ENCODE measurements at regions not wholly inside any gene's neighbourhood (a gene's known extent, or its start where the extent isn't known, plus 50 kb on each side); places are given as distances from the start of the nearest gene placed in this dataset.

- no peaks in the 10 kb centered on the region; the same call in 1 of the 2 replicates for H3K9me1 ChIP-seq (ENCODE audit: insufficient read depth, low read length)
- no TSS peak for BruUV-seq (replicated peaks)
- H2AK9ac ChIP-seq (replicated peaks; ENCODE audit: low read depth, low read length, poor library complexity), result no peak overlapping the region
- H2AFZ ChIP-seq (replicated peaks; ENCODE audit: low read length, poor library complexity), result no peak overlapping the region
- no peak overlapping the region for H2BK15ac ChIP-seq (ENCODE audit: low read depth, low read length)
- no peak for TF ChIP-seq CEBPB (IDR thresholded peaks at IDR 0.05; ENCODE audit: low read depth, low read length)
- no peak overlapping the region for H3K4me3 ChIP-seq (ENCODE audit: insufficient read depth, low read depth, low read length)
- H3K9ac ChIP-seq (ENCODE audit: low read depth, low read length), result no peak overlapping the region
- H4K91ac ChIP-seq (ENCODE audit: insufficient read depth, low read depth, low read length), result no peak overlapping the region
- H3K14ac ChIP-seq (replicated peaks; ENCODE audit: low read depth, low read length), result no peak overlapping the region
- intact Hi-C loops (cut with micrococcal nuclease), result no loop called here
- H3K18ac ChIP-seq (ENCODE audit: low read depth, low read length), result no peak overlapping the region
- no peak overlapping the region for H2BK20ac ChIP-seq (ENCODE audit: low read depth, low read length)
- in situ Hi-C loops (cut with MboI; ENCODE audit: low sequenced_read_pairs), result loop anchor here (25.0 kb wide), 1 partner anchor 412 kb away; the partner anchor contains the start of gene PTPN22
- no peak overlapping the region for H3K23ac ChIP-seq (ENCODE audit: low read depth, low read length)
- no peak overlapping the region for H2BK120ac ChIP-seq (ENCODE audit: low read depth, low read length)
- ChIA-PET CTCF (interaction anchor here (1.1 kb wide), 1 partner anchor 8 kb away, joined by 4 read pairs; no protein-coding TSS in a partner anchor), POLR2A (ENCODE audit: unreplicated experiment) (no interaction called here)
- no peaks in the 10 kb centered on the region for H4K20me1 ChIP-seq (ENCODE audit: insufficient read depth, low read length)
- peaks cover 27% of the 10 kb centered on the region for H3K27me3 ChIP-seq (ENCODE audit: control insufficient read depth, insufficient read depth, low read length)
- no peak overlapping the region for H3K4ac ChIP-seq (ENCODE audit: low read depth, low read length)
- H2BK5ac ChIP-seq (ENCODE audit: low read depth, low read length, poor library complexity, severe bottlenecking), result no peak overlapping the region
- no peak overlapping the region for H4K5ac ChIP-seq (ENCODE audit: low read depth, low read length)
- H3K9me3 ChIP-seq (ENCODE audit: control insufficient read depth, insufficient read depth, low read length), result no peaks in the 10 kb centered on the region
- H4K8ac ChIP-seq (ENCODE audit: low read depth in 2 of 2, low read length in 2 of 2), result no peak overlapping the region
- dilution Hi-C loops (cut with HindIII; ENCODE audit: low sequenced_read_pairs, unreplicated experiment), result no loop called here
- 80% methylated on average over 1 of the region's 5 CpGs; no CpG with 5 or more reads in 1 of the 2 experiments for WGBS, 2 experiments (ENCODE audit: extremely low coverage in 2 of 2, insufficient read length in 1 of 2)
- H3K79me1 ChIP-seq (ENCODE audit: low read depth in 1 of 2, low read length in 2 of 2), result no peaks in the 10 kb centered on the region
- no peak overlapping the region for H3K27ac ChIP-seq (ENCODE audit: insufficient read depth, low read length)
- no peak overlapping the region for H2AK5ac ChIP-seq (ENCODE audit: low read depth, low read length)
- H3K56ac ChIP-seq (ENCODE audit: extremely low read depth, insufficient read depth, low read length), result no peak overlapping the region
- DNase-seq (no peak), ATAC-seq (ENCODE audit: low read depth) (no peak)
- no peaks in the 10 kb centered on the region for H3K4me1 ChIP-seq (ENCODE audit: control insufficient read depth, insufficient read depth, low read length)
- no peak overlapping the region for H3K4me2 ChIP-seq (ENCODE audit: low read depth, low read length)
- no peaks in the 10 kb centered on the region for H3K36me3 ChIP-seq (ENCODE audit: control insufficient read depth, insufficient read depth, low read length)
Measured at GRCh38 chr1:114274621-114275317, 121.1 kb upstream of the SYT6 start.

Data from IMR-90 (cell line).